Keratinocyte (primary cell): ENCODE measurements at regions not wholly inside any gene's neighbourhood (a gene's known extent, or its start where the extent isn't known, plus 50 kb on each side); places are given as distances from the start of the nearest gene placed in this dataset.

Experiments
- EZH2 ChIP-seq: IDR thresholded peaks from one replicate; pipeline ENCODE4 v1.6.1; 2012; ENCODE audit warnings: inconsistent platforms, mild to moderate bottlenecking, low read length, moderate library complexity
- TF ChIP-seq, protein P1 (sequence below), 3 experiments: IDR thresholded peaks in 1 of 3; conservative IDR thresholded peaks in 1 of 3; optimal IDR thresholded peaks in 1 of 3; 2 replicates in 2 of 3; 3 replicates in 1 of 3; pipeline versions ENCODE3 to v1.5.1; 2011; ENCODE audit warnings: low read length in 3 of 3, mild to moderate bottlenecking in 3 of 3, moderate library complexity in 2 of 3, control low read depth in 1 of 3, inconsistent platforms in 1 of 3; ENCODE audit not compliant: insufficient read depth in 2 of 3; ENCODE audit errors: extremely low read depth in 1 of 3

DNA sequence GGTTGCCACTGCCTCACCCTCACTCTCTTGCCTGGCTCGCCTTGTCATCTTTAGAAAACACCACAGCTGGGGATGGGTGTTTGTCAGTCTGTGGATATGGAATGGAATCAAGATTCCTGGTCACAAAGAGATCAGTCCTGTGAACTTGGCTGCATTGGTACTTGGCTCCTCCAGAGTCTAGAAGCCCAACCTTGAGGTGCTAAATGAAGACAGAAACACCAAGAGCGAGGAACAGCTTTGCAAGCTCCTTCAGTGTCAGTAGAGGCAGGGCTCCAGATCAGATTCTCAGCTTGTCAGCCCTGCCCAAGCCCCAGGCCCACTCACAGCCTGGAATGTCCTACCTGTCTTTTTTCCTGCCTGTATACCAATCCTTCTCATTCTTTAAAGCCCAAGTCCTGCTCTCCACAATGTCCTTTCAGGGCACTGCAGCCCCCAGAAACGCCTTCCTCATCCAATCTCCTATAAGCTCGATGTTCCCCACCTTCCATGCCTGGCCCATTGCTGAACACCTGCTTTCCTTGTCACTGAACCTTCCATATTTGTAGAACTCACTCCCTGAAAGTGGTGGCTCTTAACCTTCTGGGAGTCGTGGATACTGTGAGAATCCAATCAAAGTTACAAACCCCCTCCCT lies 188.9 kb downstream of the BCR start:
- TF ChIP-seq, protein P1, sequence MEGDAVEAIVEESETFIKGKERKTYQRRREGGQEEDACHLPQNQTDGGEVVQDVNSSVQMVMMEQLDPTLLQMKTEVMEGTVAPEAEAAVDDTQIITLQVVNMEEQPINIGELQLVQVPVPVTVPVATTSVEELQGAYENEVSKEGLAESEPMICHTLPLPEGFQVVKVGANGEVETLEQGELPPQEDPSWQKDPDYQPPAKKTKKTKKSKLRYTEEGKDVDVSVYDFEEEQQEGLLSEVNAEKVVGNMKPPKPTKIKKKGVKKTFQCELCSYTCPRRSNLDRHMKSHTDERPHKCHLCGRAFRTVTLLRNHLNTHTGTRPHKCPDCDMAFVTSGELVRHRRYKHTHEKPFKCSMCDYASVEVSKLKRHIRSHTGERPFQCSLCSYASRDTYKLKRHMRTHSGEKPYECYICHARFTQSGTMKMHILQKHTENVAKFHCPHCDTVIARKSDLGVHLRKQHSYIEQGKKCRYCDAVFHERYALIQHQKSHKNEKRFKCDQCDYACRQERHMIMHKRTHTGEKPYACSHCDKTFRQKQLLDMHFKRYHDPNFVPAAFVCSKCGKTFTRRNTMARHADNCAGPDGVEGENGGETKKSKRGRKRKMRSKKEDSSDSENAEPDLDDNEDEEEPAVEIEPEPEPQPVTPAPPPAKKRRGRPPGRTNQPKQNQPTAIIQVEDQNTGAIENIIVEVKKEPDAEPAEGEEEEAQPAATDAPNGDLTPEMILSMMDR (optimal IDR thresholded peaks at IDR 0.05 in 1 of 3, IDR thresholded peaks at IDR 0.05 in 1 of 3, conservative IDR thresholded peaks at IDR 0.05 in 1 of 3; ENCODE audit: extremely low read depth in 1 of 3, insufficient read depth in 2 of 3, low read length in 3 of 3) = no peak
- TF ChIP-seq EZH2 = no peak
